Testis (tissue), 2 donors: ENCODE measurements at regions not wholly inside any gene's neighbourhood (a gene's known extent, or its start where the extent isn't known, plus 50 kb on each side); places are given as distances from the start of the nearest gene placed in this dataset.

Source experiments
- POLR2A ChIP-seq: fragments of 450-650 bp; IDR thresholded peaks from one replicate; pipeline ENCODE4 v1.6.1; 2017; ENCODE audit warnings: antibody characterized with exemption, mild to moderate bottlenecking, moderate library complexity
- TF ChIP-seq, protein P1 (sequence below), 3 experiments: fragments of 450-650 bp in 2 of 3; fragments of 200-600 bp in 1 of 3; sonication (generic) in 1 of 3; IDR thresholded peaks; one replicate each; pipeline ENCODE4 v1.5.1; 2016 to 2019; ENCODE audit warnings: antibody characterized with exemption in 3 of 3, mild to moderate bottlenecking in 2 of 3, moderate library complexity in 1 of 3

DNA sequence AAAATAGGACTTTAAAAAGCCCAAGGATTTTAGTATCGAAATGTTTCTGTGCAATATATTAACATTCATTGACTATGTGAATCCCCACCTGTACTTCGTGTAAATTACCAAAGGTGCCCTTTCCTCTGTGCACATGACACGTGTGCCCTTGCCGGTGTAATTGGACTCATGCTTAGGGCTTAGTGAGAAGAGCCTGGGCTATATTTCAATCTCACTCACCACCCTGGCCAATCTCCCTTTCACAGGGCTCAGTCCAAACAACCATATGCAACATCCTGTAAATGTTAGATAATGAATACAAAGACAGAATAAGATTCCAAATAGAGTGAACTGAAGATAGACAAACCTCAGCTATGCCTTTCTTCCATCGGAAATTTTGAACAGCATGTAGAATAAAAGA, 564.3 kb downstream of the USP25 start:
- TF ChIP-seq POLR2A = no peak
- TF ChIP-seq, protein P1, sequence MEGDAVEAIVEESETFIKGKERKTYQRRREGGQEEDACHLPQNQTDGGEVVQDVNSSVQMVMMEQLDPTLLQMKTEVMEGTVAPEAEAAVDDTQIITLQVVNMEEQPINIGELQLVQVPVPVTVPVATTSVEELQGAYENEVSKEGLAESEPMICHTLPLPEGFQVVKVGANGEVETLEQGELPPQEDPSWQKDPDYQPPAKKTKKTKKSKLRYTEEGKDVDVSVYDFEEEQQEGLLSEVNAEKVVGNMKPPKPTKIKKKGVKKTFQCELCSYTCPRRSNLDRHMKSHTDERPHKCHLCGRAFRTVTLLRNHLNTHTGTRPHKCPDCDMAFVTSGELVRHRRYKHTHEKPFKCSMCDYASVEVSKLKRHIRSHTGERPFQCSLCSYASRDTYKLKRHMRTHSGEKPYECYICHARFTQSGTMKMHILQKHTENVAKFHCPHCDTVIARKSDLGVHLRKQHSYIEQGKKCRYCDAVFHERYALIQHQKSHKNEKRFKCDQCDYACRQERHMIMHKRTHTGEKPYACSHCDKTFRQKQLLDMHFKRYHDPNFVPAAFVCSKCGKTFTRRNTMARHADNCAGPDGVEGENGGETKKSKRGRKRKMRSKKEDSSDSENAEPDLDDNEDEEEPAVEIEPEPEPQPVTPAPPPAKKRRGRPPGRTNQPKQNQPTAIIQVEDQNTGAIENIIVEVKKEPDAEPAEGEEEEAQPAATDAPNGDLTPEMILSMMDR (IDR thresholded peaks at IDR 0.05) = no peak
